ENCODE measurements at regions not wholly inside any gene's neighbourhood (a gene's known extent, or its start where the extent isn't known, plus 50 kb on each side); places are given as distances from the start of the nearest gene placed in this dataset.

- TF ChIP-seq, protein P1, sequence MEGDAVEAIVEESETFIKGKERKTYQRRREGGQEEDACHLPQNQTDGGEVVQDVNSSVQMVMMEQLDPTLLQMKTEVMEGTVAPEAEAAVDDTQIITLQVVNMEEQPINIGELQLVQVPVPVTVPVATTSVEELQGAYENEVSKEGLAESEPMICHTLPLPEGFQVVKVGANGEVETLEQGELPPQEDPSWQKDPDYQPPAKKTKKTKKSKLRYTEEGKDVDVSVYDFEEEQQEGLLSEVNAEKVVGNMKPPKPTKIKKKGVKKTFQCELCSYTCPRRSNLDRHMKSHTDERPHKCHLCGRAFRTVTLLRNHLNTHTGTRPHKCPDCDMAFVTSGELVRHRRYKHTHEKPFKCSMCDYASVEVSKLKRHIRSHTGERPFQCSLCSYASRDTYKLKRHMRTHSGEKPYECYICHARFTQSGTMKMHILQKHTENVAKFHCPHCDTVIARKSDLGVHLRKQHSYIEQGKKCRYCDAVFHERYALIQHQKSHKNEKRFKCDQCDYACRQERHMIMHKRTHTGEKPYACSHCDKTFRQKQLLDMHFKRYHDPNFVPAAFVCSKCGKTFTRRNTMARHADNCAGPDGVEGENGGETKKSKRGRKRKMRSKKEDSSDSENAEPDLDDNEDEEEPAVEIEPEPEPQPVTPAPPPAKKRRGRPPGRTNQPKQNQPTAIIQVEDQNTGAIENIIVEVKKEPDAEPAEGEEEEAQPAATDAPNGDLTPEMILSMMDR (IDR thresholded peaks at IDR 0.05) = no peak
- no peak for TF ChIP-seq POLR2A (IDR thresholded peaks at IDR 0.05)
Observed at GRCh38 chr15:79572691-79573404, 140.7 kb downstream of the MINAR1 start.
